H9 (cell line): ENCODE measurements at regions not wholly inside any gene's neighbourhood (a gene's known extent, or its start where the extent isn't known, plus 50 kb on each side); places are given as distances from the start of the nearest gene placed in this dataset.
A peak's percentile ranks its signal among the peaks of the same experiment; 100 is the strongest.

Experiments used
- DNase-seq: peaks from one replicate; pipeline ENCODE4 v3.0.0-alpha.2; 2017
- H2AFZ ChIP-seq: one replicate; pipeline ENCODE4 v1.6.1; 2013; ENCODE audit warnings: mild to moderate bottlenecking, low read length, control low read depth, moderate library complexity
- H2AK5ac ChIP-seq: 2 replicates; pipeline ENCODE4 v1.6.1; 2013; ENCODE audit warnings: low read length, control low read depth, mixed read lengths; ENCODE audit not compliant: insufficient read length
- H2BK120ac ChIP-seq: one replicate; pipeline ENCODE4 v1.6.1; 2013; ENCODE audit warnings: low read depth, mild to moderate bottlenecking, low read length, control low read depth, inconsistent platforms; ENCODE audit not compliant: poor library complexity, severe bottlenecking
- H2BK12ac ChIP-seq: 2 replicates; pipeline ENCODE4 v1.6.1; 2013; ENCODE audit warnings: low read length, control low read depth, mixed read lengths, low read depth; ENCODE audit not compliant: insufficient read length
- H2BK15ac ChIP-seq: 2 replicates; pipeline ENCODE4 v1.6.1; 2013; ENCODE audit warnings: low read depth, low read length, control low read depth
- H2BK20ac ChIP-seq: one replicate; pipeline ENCODE4 v1.6.1; 2013; ENCODE audit warnings: low read depth, mild to moderate bottlenecking, low read length, control low read depth, inconsistent platforms; ENCODE audit not compliant: poor library complexity, severe bottlenecking
- H2BK5ac ChIP-seq: 2 replicates; pipeline ENCODE4 v1.6.1; 2013; ENCODE audit warnings: low read length, control low read depth, mixed read lengths; ENCODE audit not compliant: insufficient read length
- H3K14ac ChIP-seq: 2 replicates; pipeline ENCODE4 v1.6.1; 2013; ENCODE audit warnings: low read length, control low read depth; ENCODE audit not compliant: insufficient read depth
- H3K18ac ChIP-seq: 2 replicates; pipeline ENCODE4 v1.6.1; 2013; ENCODE audit warnings: low read depth, mild to moderate bottlenecking, mixed read lengths, low read length, control low read depth; ENCODE audit not compliant: insufficient read length
- H3K23ac ChIP-seq: 2 replicates; pipeline ENCODE4 v1.6.1; 2013; ENCODE audit warnings: low read length, control low read depth, mixed read lengths, low read depth; ENCODE audit not compliant: insufficient read length
- H3K23me2 ChIP-seq: 2 replicates; pipeline ENCODE4 v1.6.1; 2013; ENCODE audit warnings: low read depth, mild to moderate bottlenecking, mixed read lengths, low read length, control low read depth; ENCODE audit not compliant: insufficient read length, poor library complexity, severe bottlenecking
- H3K27ac ChIP-seq: 2 replicates; pipeline ENCODE4 v1.5.1; 2013; ENCODE audit warnings: low read length, control low read depth, mixed read lengths, low read depth; ENCODE audit not compliant: insufficient read length
- H3K27me3 ChIP-seq: 2 replicates; pipeline ENCODE4 v1.6.1; 2013; ENCODE audit warnings: low read length, control low read depth, inconsistent platforms; ENCODE audit not compliant: insufficient read depth
- H3K4ac ChIP-seq: 2 replicates; pipeline ENCODE4 v1.6.1; 2013; ENCODE audit warnings: low read depth, mild to moderate bottlenecking, control low read depth, inconsistent platforms, low read length, moderate library complexity
- H3K4me1 ChIP-seq: 2 replicates; pipeline ENCODE4 v1.6.1; 2013; ENCODE audit warnings: low read length, control low read depth, inconsistent platforms; ENCODE audit not compliant: insufficient read depth
- H3K4me2 ChIP-seq: 2 replicates; pipeline ENCODE4 v1.6.1; 2013; ENCODE audit warnings: low read length, control low read depth, mixed read lengths; ENCODE audit not compliant: insufficient read length, insufficient read depth
- H3K56ac ChIP-seq: 2 replicates; pipeline ENCODE4 v1.6.1; 2013; ENCODE audit warnings: low read depth, mild to moderate bottlenecking, mixed read lengths, low read length, control low read depth; ENCODE audit not compliant: insufficient read length
- H3K79me1 ChIP-seq: 2 replicates; pipeline ENCODE4 v1.6.1; 2013; ENCODE audit warnings: low read depth, mild to moderate bottlenecking, moderate library complexity, low read length, control low read depth, inconsistent platforms; ENCODE audit not compliant: insufficient read depth, poor library complexity, severe bottlenecking
- H3K79me2 ChIP-seq: 2 replicates; pipeline ENCODE4 v1.6.1; 2013; ENCODE audit warnings: low read length, control low read depth, inconsistent platforms; ENCODE audit not compliant: insufficient read depth
- H3K9ac ChIP-seq: 2 replicates; pipeline ENCODE4 v1.6.1; 2013; ENCODE audit warnings: low read length, control low read depth, mixed read lengths; ENCODE audit not compliant: insufficient read length; ENCODE audit errors: extremely low read depth
- H3K9me3 ChIP-seq: one replicate; pipeline ENCODE4 v1.6.1; 2013; ENCODE audit warnings: low read depth, low read length, inconsistent platforms; ENCODE audit not compliant: control insufficient read depth
- H3T11ph ChIP-seq: one replicate; pipeline ENCODE4 v1.6.1; 2013; ENCODE audit warnings: mild to moderate bottlenecking, low read length, control low read depth, inconsistent platforms
- H4K20me1 ChIP-seq: one replicate; pipeline ENCODE4 v1.6.1; 2013; ENCODE audit not compliant: control insufficient read depth, insufficient read length, insufficient read depth
- H4K5ac ChIP-seq: 2 replicates; pipeline ENCODE4 v1.6.1; 2013; ENCODE audit warnings: low read depth, mild to moderate bottlenecking, mixed read lengths, low read length, control low read depth; ENCODE audit not compliant: insufficient read length
- H4K8ac ChIP-seq: replicated peaks from 2 replicates; pipeline ENCODE4 v1.6.1; 2013; ENCODE audit warnings: low read length, control low read depth, mixed read lengths, low read depth; ENCODE audit not compliant: insufficient read length
- H4K91ac ChIP-seq: 2 replicates; pipeline ENCODE4 v1.6.1; 2013; ENCODE audit warnings: low read depth, mild to moderate bottlenecking, moderate library complexity, mixed read lengths, low read length, control low read depth; ENCODE audit not compliant: insufficient read length
- H3K27ac Mint-ChIP-seq, 3 experiments: 2 replicates in 2 of 3; 3 replicates in 1 of 3; pipeline ENCODE4 v1.8.0; 2020 to 2021; ENCODE audit warnings: mixed read lengths in 3 of 3, mild to moderate bottlenecking in 1 of 3, moderate library complexity in 1 of 3
- H3K27me3 Mint-ChIP-seq: 2 replicates; pipeline ENCODE4 v1.8.0; 2021; ENCODE audit warnings: low read depth, mild to moderate bottlenecking, moderate library complexity, mixed read lengths
- H3K36me3 Mint-ChIP-seq, 3 experiments: 2 replicates in 2 of 3; 3 replicates in 1 of 3; pipeline ENCODE4 v1.8.0; 2020 to 2021; ENCODE audit warnings: low read depth in 3 of 3, mixed read lengths in 3 of 3; ENCODE audit not compliant: insufficient read depth in 1 of 3
- H3K4me1 Mint-ChIP-seq, 2 experiments: 2 replicates each; pipeline ENCODE4 v1.8.0; 2020; ENCODE audit warnings: mixed read lengths in 2 of 2
- H3K4me3 Mint-ChIP-seq, 2 experiments: 2 replicates in 1 of 2; 3 replicates in 1 of 2; pipeline ENCODE4 v1.8.0; 2020 to 2021; ENCODE audit warnings: mild to moderate bottlenecking in 2 of 2, mixed read lengths in 2 of 2, moderate library complexity in 1 of 2
- H3K9me3 Mint-ChIP-seq, 2 experiments: 2 replicates in 1 of 2; 3 replicates in 1 of 2; pipeline ENCODE4 v1.8.0; 2020; ENCODE audit warnings: mild to moderate bottlenecking in 2 of 2, mixed read lengths in 2 of 2, moderate library complexity in 1 of 2
- CTCF ChIP-seq: fragments of 200-600 bp; sonication (generic); conservative IDR thresholded peaks from 3 replicates; pipeline ENCODE4 v1.8.0; 2021; ENCODE audit warnings: antibody characterized with exemption, mild to moderate bottlenecking
- WGBS: extraction: QIAGEN DNeasy Blood & Tissue Kit; methylation state at CpG from one replicate; pipeline ENCODE4 v1.1.7; 2013; ENCODE audit warnings: missing lambda C conversion rate, low lambda C conversion rate, mixed read lengths; ENCODE audit not compliant: insufficient read length; ENCODE audit errors: extremely low coverage; 5-methylcytosine and 5-hydroxymethylcytosine counted together

DNA sequence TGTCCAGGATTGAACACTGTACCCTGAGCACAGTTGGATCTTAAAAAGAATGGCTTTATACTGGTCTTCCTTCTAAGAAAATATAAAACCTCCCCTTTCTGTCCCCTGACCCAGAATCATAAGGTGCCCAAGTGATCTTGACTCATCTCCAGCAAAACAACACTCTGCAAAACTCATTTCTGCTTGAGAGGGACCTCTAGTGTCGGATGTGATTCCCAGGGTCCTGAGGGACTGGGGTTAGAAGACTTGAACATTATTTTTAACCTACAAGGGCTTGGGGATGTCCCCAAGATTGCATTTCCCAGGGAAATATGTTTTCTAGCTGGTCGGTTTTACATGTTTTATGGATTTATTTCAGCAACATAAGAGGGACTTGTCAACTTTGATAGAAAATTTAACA lies 1318.5 kb upstream of the CELF4 start:
- H3K56ac ChIP-seq: no peak overlapping the region
- no peaks in the 10 kb centered on the region; the same call in 1 of the 2 replicates for H3K4me1 ChIP-seq
- H3K27me3 ChIP-seq: no peaks in the 10 kb centered on the region
- no peak overlapping the region for H4K91ac ChIP-seq
- H2BK5ac ChIP-seq: no peak overlapping the region
- Mint-ChIP-seq H3K27ac (no peak overlapping the region), H3K4me1 (peaks cover 13 to 19% of the 10 kb centered on the region in 2 experiments), H3K36me3 (no peaks in the 10 kb centered on the region; a peak in 1 of 7 replicates), H3K27me3 (no peaks in the 10 kb centered on the region), H3K9me3 (no peaks in the 10 kb centered on the region), H3K4me3 (no peak overlapping the region)
- H3K9me3 ChIP-seq: no peaks in the 10 kb centered on the region
- H2BK20ac ChIP-seq: no peak overlapping the region
- no CpG with 5 or more reads among the region's 2 CpGs for WGBS
- no peak overlapping the region for H3K9ac ChIP-seq
- H3K23ac ChIP-seq: no peak overlapping the region
- no peak overlapping the region for H4K5ac ChIP-seq
- no peaks in the 10 kb centered on the region for H3K79me1 ChIP-seq
- H2BK120ac ChIP-seq: no peak overlapping the region
- H3K4me2 ChIP-seq: no peak overlapping the region
- H2BK15ac ChIP-seq: no peak overlapping the region
- H2AK5ac ChIP-seq: no peak overlapping the region
- H3K23me2 ChIP-seq: no peaks in the 10 kb centered on the region
- no peak overlapping the region for H3K18ac ChIP-seq
- no peak overlapping the region for H4K8ac ChIP-seq
- no peak overlapping the region for H2AFZ ChIP-seq
- no peak for DNase-seq
- H3K14ac ChIP-seq: no peak overlapping the region
- H3T11ph ChIP-seq: no peak overlapping the region
- peak; percentile 46; the same call in 2 of the 3 replicates for TF ChIP-seq CTCF
- H3K4ac ChIP-seq: no peak overlapping the region
- no peaks in the 10 kb centered on the region for H4K20me1 ChIP-seq
- H3K79me2 ChIP-seq: no peaks in the 10 kb centered on the region
- no peak overlapping the region for H3K27ac ChIP-seq
- no peak overlapping the region for H2BK12ac ChIP-seq
